A549 (cell line): ENCODE measurements at regions not wholly inside any gene's neighbourhood (a gene's known extent, or its start where the extent isn't known, plus 50 kb on each side); places are given as distances from the start of the nearest gene placed in this dataset.

ENCODE experiments used
- ATAC-seq, 2 experiments: fragments of 200-7000 bp in 1 of 2; fragments of >200 bp in 1 of 2; cut with Nextera tagmentation in 1 of 2; cut with Tn5 transposase in 1 of 2; 3 replicates each; pipeline versions ENCODE4 v1.8.0 to v1.9.1; 2018 to 2020; ENCODE audit warnings: mild to moderate bottlenecking in 1 of 2, moderate library complexity in 1 of 2
- CTCF ChIA-PET: fragments of 300-600 bp; sonication (Branson Sonifier 250); formaldehyde crosslinking; extraction: SDS; loops from one replicate; lab custom pipeline; 2021; ENCODE audit warnings: antibody characterized with exemption, inconsistent platforms; lab: Yijun Ruan, JAX
- POLR2A ChIA-PET: fragments of 350-600 bp; formaldehyde crosslinking; extraction: SDS; loops from one replicate; lab custom pipeline; 2021; ENCODE audit warnings: antibody characterized with exemption, inconsistent platforms; lab: Yijun Ruan, JAX
- DNase-seq, 2 experiments: peaks; one replicate each; pipeline versions ENCODE4 v3.0.0 to v3.0.0-alpha.2; 2011 to 2016; ENCODE audit warnings: low read depth in 1 of 2, low spot score in 1 of 2
- FAIRE-seq: peaks from 2 replicates; lab custom pipeline; 2011; peaks lifted over from hg19 to GRCh38; lab: Jason Lieb, UNC
- H3K27ac ChIP-seq, 2 experiments: fragments of >200 bp; sonication (Bioruptor Twin); formaldehyde crosslinking; 3 replicates each; pipeline ENCODE4 v1.5.1; 2016 to 2017
- H3K4me1 ChIP-seq: fragments of >200 bp; sonication (Bioruptor Twin); formaldehyde crosslinking; 3 replicates; pipeline ENCODE4 v1.6.1; 2016
- H3K4me2 ChIP-seq: fragments of >200 bp; sonication (Bioruptor Twin); formaldehyde crosslinking; 3 replicates; pipeline ENCODE4 v1.6.1; 2016
- H3K4me3 ChIP-seq: fragments of >200 bp; sonication (Bioruptor Twin); formaldehyde crosslinking; 3 replicates; pipeline ENCODE4 v1.5.1; 2016
- H3K9me3 ChIP-seq: fragments of >200 bp; sonication (Bioruptor Twin); formaldehyde crosslinking; 3 replicates; pipeline ENCODE4 v1.6.1; 2016
- BHLHE40 ChIP-seq: IDR thresholded peaks from 2 replicates; pipeline ENCODE4 v1.6.1; 2012; ENCODE audit warnings: low read depth, low read length, inconsistent platforms
- CBX8 ChIP-seq: fragments of 200-600 bp; sonication (generic); IDR thresholded peaks from 2 replicates; pipeline ENCODE4 v1.6.1; 2016
- CHD2 ChIP-seq: fragments of 150-350 bp; IDR thresholded peaks from 2 replicates; pipeline ENCODE4 v1.6.1; 2014; ENCODE audit warnings: low read length; ENCODE audit not compliant: partially characterized antibody
- CHD4 ChIP-seq: fragments of 200-600 bp; sonication (generic); IDR thresholded peaks from 2 replicates; pipeline ENCODE4 v1.6.1; 2016; ENCODE audit warnings: antibody characterized with exemption, mild to moderate bottlenecking, borderline replicate concordance
- EHMT2 ChIP-seq: fragments of 200-600 bp; sonication (generic); IDR thresholded peaks from 2 replicates; pipeline ENCODE4 v1.6.1; 2016; ENCODE audit warnings: antibody characterized with exemption, low read depth, mild to moderate bottlenecking, moderate library complexity
- ESRRA ChIP-seq: fragments of 150-350 bp; IDR thresholded peaks from 2 replicates; pipeline ENCODE4 v1.6.1; 2014; ENCODE audit warnings: mild to moderate bottlenecking, low read length, borderline replicate concordance
- FOSB ChIP-seq: fragments of 250-450 bp; sonication (Bioruptor Pico); IDR thresholded peaks from 2 replicates; pipeline ENCODE4 v1.5.0; 2020; ENCODE audit warnings: mild to moderate bottlenecking, moderate library complexity
- FOXS1 ChIP-seq: fragments of 250-450 bp; sonication (Bioruptor Pico); IDR thresholded peaks from 2 replicates; pipeline ENCODE4 v1.5.0; 2020; ENCODE audit warnings: mild to moderate bottlenecking, moderate library complexity
- HEYL ChIP-seq: fragments of 250-450 bp; sonication (Bioruptor Pico); IDR thresholded peaks from 2 replicates; pipeline ENCODE4 v1.8.0; 2021; ENCODE audit warnings: mild to moderate bottlenecking, moderate library complexity
- KDM1A ChIP-seq: fragments of 200-600 bp; sonication (generic); IDR thresholded peaks from 2 replicates; pipeline ENCODE4 v1.6.1; 2016; ENCODE audit warnings: low read depth, mild to moderate bottlenecking
- MAFK ChIP-seq: fragments of 450-650 bp; IDR thresholded peaks from 2 replicates; pipeline ENCODE4 v1.6.1; 2014; ENCODE audit not compliant: partially characterized antibody
- MAZ ChIP-seq: fragments of 150-350 bp; IDR thresholded peaks from 2 replicates; pipeline ENCODE4 v1.6.1; 2014; ENCODE audit warnings: antibody characterized with exemption, low read depth, low read length, borderline replicate concordance
- MYC ChIP-seq: IDR thresholded peaks from 2 replicates; pipeline ENCODE4 v1.6.1; 2012; ENCODE audit warnings: mild to moderate bottlenecking, inconsistent platforms, low read length, improper control_type of control experiment, borderline replicate concordance
- NPAS2 ChIP-seq: fragments of 250-450 bp; sonication (Bioruptor Pico); IDR thresholded peaks from 2 replicates; pipeline ENCODE4 v1.8.0; 2022; ENCODE audit warnings: mild to moderate bottlenecking, moderate library complexity, borderline replicate concordance
- POLR2AphosphoS2 ChIP-seq: conservative IDR thresholded peaks from 2 replicates; pipeline ENCODE4 v1.6.1; 2012; ENCODE audit warnings: low read length, improper control_type of control experiment, inconsistent platforms
- RARB ChIP-seq: fragments of 250-450 bp; sonication (Bioruptor Pico); IDR thresholded peaks from 2 replicates; pipeline ENCODE4 v1.8.0; 2021; ENCODE audit warnings: mild to moderate bottlenecking, moderate library complexity
- RCOR1 ChIP-seq: fragments of 150-350 bp; IDR thresholded peaks from 2 replicates; pipeline ENCODE4 v1.6.1; 2014; ENCODE audit warnings: antibody characterized with exemption, low read length, low read depth
- TFCP2L1 ChIP-seq: fragments of 250-450 bp; sonication (Bioruptor Pico); IDR thresholded peaks from 2 replicates; pipeline ENCODE4 v1.5.0; 2021; ENCODE audit warnings: mild to moderate bottlenecking
- ZNF302 ChIP-seq: fragments of 250-450 bp; sonication (Bioruptor Pico); IDR thresholded peaks from 2 replicates; pipeline ENCODE4 v1.9.0; 2021; ENCODE audit warnings: inconsistent platforms, mild to moderate bottlenecking, moderate library complexity
- WGBS: methylation state at CpG from one replicate; pipeline ENCODE4 v1.1.6; 2017; ENCODE audit errors: missing lambda C conversion rate; 5-methylcytosine and 5-hydroxymethylcytosine counted together
- TF ChIP-seq, protein P1 (sequence below): fragments of 150-350 bp; IDR thresholded peaks from 2 replicates; pipeline ENCODE4 v1.6.1; 2014; ENCODE audit warnings: low read depth, mild to moderate bottlenecking, low read length
- TF ChIP-seq, protein P2 (sequence below): IDR thresholded peaks from 2 replicates; pipeline ENCODE4 v1.6.1; 2012; ENCODE audit warnings: low read depth, borderline replicate concordance
- TF ChIP-seq, protein P3 (sequence below): fragments of 450-650 bp; IDR thresholded peaks from 2 replicates; pipeline ENCODE4 v1.6.1; 2014; ENCODE audit warnings: antibody characterized with exemption
- TF ChIP-seq, protein P4 (sequence below): fragments of 250-450 bp; sonication (Bioruptor Pico); IDR thresholded peaks from 2 replicates; pipeline ENCODE4 v1.5.0; 2021; ENCODE audit warnings: mild to moderate bottlenecking, moderate library complexity, borderline replicate concordance
- TF ChIP-seq, protein P5 (sequence below): fragments of >200 bp; sonication (Bioruptor Twin); formaldehyde crosslinking; IDR thresholded peaks from 3 replicates; pipeline ENCODE4 v1.5.1; 2016

DNA sequence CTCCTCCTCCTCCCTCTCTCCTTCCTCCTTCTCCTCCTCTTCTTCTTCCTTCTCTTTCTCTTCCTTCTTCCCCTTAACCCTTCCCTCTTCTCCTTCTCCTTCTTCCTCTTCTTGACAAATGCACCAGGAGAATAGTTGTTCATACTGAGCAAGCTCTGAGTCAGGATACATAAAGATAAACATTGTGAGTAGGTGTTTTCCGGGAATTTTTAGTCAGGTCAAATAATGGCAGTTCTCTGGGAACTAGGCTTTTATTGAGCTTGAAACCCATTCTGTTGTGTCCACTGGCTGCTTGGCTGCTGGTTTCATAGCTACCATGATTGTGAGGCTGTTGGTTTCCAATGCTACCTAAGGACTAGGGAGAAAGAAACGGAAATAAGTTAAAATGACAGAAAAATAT lies 1144.7 kb upstream of the DDX18 start (continued):
- TF ChIP-seq ESRRA (no peak), EHMT2 (no peak), TFCP2L1 (no peak)
- TF ChIP-seq, protein P1, sequence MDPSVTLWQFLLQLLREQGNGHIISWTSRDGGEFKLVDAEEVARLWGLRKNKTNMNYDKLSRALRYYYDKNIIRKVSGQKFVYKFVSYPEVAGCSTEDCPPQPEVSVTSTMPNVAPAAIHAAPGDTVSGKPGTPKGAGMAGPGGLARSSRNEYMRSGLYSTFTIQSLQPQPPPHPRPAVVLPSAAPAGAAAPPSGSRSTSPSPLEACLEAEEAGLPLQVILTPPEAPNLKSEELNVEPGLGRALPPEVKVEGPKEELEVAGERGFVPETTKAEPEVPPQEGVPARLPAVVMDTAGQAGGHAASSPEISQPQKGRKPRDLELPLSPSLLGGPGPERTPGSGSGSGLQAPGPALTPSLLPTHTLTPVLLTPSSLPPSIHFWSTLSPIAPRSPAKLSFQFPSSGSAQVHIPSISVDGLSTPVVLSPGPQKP = no peak

DNA sequence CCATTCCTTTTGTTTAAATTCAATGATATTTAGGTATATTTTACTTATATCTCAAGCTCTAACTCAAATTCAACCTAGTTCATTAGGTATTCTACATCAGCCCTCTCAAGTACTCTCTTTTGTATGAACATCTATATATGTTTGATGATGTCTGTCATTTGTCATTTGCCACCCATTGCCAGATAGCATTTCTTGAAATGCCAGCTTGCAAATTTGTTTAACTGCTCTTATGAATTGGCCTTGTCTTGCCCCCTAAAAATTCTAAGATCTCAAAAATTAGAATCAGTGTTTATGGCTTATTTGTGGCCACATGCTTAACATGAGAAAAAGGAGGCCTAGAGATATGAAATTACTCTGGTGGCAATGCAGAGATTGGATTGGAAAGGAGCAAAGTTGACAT lies 1140.3 kb upstream of the DDX18 start:
- no peak for FAIRE-seq

DNA sequence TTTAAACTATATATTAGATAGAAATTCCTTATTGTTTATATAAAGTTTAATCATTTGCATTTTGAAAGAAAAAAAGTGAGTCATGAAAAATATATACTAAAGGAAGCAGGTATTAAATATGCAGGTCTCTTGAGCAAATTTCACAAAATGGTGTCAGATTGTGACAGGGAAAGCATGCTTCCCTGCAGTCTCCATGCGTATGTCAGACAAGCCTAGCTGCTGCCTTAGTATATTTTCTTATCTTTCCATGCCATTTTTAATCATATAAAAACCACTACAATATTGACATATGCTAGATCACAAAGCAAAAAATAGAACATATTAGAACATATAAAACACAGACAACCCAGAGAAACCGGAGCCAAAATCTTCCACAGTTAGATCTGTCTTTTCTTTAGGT lies 1137.7 kb upstream of the DDX18 start:
- Histone ChIP-seq H3K9me3 (peaks cover 4% of the 10 kb centered on the region; the same call in 1 of the 3 replicates), H3K27ac (no peak overlapping the region), H3K4me3 (no peak overlapping the region), H3K4me2 (no peak overlapping the region), H3K4me1 (no peaks in the 10 kb centered on the region)
- FAIRE-seq = no peak
- ChIA-PET POLR2A (no interaction called here), CTCF (no interaction called here)
- no peak for ATAC-seq
- no peak for DNase-seq
- WGBS = 5% methylated on average over 2 of the region's 2 CpGs
- TF ChIP-seq FOXS1 (CRISPR knock-in tag) (no peak), POLR2AphosphoS2 (no peak), BHLHE40 (no peak), ZNF302 (CRISPR knock-in tag) (no peak), RARB (no peak), CHD2 (no peak)
- TF ChIP-seq, protein P2, sequence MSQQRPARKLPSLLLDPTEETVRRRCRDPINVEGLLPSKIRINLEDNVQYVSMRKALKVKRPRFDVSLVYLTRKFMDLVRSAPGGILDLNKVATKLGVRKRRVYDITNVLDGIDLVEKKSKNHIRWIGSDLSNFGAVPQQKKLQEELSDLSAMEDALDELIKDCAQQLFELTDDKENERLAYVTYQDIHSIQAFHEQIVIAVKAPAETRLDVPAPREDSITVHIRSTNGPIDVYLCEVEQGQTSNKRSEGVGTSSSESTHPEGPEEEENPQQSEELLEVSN = no peak
- TF ChIP-seq, protein P3, sequence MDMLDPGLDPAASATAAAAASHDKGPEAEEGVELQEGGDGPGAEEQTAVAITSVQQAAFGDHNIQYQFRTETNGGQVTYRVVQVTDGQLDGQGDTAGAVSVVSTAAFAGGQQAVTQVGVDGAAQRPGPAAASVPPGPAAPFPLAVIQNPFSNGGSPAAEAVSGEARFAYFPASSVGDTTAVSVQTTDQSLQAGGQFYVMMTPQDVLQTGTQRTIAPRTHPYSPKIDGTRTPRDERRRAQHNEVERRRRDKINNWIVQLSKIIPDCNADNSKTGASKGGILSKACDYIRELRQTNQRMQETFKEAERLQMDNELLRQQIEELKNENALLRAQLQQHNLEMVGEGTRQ = no peak
- TF ChIP-seq, protein P4, sequence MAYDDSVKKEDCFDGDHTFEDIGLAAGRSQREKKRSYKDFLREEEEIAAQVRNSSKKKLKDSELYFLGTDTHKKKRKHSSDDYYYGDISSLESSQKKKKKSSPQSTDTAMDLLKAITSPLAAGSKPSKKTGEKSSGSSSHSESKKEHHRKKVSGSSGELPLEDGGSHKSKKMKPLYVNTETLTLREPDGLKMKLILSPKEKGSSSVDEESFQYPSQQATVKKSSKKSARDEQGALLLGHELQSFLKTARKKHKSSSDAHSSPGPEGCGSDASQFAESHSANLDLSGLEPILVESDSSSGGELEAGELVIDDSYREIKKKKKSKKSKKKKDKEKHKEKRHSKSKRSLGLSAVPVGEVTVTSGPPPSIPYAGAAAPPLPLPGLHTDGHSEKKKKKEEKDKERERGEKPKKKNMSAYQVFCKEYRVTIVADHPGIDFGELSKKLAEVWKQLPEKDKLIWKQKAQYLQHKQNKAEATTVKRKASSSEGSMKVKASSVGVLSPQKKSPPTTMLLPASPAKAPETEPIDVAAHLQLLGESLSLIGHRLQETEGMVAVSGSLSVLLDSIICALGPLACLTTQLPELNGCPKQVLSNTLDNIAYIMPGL (CRISPR knock-in tag) = no peak

More for the DNA sequence above, 1140.3 kb upstream of the DDX18 start:
- TF ChIP-seq MAFK (peak; percentile 25), CHD4 (no peak)
- H3K4me2 ChIP-seq = no peak overlapping the region
- CTCF ChIA-PET = no interaction called here
- ATAC-seq = no peak
- no peaks in the 10 kb centered on the region for H3K4me1 ChIP-seq
- DNase-seq = no peak
- no peak overlapping the region for H3K4me3 ChIP-seq
- H3K27ac ChIP-seq = no peak overlapping the region
- POLR2A ChIA-PET = no interaction called here
- H3K9me3 ChIP-seq = peaks cover 4% of the 10 kb centered on the region; the same call in 1 of the 3 replicates

DNA sequence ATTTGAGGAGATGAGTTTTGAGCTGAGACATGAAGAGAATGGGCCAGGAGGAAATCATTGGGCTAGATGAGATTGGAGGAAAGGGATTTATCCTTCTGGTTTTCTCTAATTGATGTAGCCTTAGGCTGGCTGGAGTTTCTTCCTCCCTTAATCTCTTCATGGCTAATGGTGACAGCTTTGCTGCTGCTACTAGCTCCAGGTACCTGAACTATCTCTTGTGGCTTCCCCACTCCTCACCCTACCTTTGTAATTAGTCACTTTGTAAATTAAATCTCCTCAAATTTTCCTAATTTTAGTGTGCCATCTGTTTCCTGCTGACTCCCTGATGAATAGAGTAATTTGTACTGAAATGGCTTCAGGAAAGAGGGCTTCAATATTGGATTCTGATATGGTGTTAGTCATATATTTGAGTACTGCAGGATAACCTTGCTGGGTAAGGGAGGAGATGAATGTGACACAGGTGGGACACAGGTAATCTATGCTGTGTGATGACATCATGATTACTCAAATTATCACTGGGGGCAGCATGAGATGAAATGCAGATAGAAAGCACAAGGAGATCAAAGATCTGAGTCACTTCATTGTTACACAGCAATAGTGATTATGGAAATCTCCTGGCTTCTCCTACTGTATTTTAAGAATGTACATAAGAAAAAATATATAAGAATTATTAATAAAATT lies 1134.1 kb upstream of the DDX18 start:
- ChIA-PET CTCF (no interaction called here), POLR2A (no interaction called here)
- DNase-seq = no peak
- Histone ChIP-seq H3K9me3 (peaks cover 4% of the 10 kb centered on the region; the same call in 2 of the 3 replicates), H3K27ac (no peak overlapping the region), H3K4me3 (no peak overlapping the region), H3K4me1 (no peaks in the 10 kb centered on the region), H3K4me2 (no peak overlapping the region)
- no peak for FAIRE-seq
- no peak for TF ChIP-seq MAZ
- TF ChIP-seq, protein P5, sequence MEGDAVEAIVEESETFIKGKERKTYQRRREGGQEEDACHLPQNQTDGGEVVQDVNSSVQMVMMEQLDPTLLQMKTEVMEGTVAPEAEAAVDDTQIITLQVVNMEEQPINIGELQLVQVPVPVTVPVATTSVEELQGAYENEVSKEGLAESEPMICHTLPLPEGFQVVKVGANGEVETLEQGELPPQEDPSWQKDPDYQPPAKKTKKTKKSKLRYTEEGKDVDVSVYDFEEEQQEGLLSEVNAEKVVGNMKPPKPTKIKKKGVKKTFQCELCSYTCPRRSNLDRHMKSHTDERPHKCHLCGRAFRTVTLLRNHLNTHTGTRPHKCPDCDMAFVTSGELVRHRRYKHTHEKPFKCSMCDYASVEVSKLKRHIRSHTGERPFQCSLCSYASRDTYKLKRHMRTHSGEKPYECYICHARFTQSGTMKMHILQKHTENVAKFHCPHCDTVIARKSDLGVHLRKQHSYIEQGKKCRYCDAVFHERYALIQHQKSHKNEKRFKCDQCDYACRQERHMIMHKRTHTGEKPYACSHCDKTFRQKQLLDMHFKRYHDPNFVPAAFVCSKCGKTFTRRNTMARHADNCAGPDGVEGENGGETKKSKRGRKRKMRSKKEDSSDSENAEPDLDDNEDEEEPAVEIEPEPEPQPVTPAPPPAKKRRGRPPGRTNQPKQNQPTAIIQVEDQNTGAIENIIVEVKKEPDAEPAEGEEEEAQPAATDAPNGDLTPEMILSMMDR = no peak
- TF ChIP-seq HEYL (CRISPR knock-in tag) = no peak
- no peak for TF ChIP-seq MYC
- TF ChIP-seq CBX8 = no peak
- no peak for TF ChIP-seq RCOR1
- no peak for TF ChIP-seq RARB
- TF ChIP-seq FOSB (CRISPR knock-in tag) = no peak
- TF ChIP-seq KDM1A = no peak
- no peak for TF ChIP-seq NPAS2
- ATAC-seq = no peak
